ENCODE measurements at regions not wholly inside any gene's neighbourhood (a gene's known extent, or its start where the extent isn't known, plus 50 kb on each side); places are given as distances from the start of the nearest gene placed in this dataset.
"Not testable (repeated sequence)": the region's sequence is repeated elsewhere in the genome, so short reads cannot be mapped to it uniquely, and the experiment has no call there.

DNA sequence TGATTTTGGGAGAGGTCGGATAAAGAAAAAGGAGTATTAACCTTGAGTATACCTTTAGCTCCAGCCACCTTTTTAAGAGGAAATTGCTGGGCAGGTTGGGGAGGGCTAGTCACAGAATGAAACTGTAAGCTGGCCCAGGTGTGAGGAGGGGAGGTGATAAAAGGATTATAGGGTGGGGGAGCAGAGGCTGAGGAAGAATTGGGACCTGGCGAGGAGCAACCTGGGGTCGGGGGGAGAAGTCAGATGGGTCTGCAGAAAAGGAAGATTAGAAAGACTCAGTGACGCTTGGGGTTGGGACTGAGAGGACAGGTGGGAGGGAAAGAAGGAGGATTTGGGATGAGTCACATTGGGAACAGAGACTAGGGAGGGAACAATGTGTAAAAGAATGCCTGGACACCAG is 1548.5 kb upstream of the WWC1 start:
- DNase-seq = not testable (repeated sequence)

- DNase-seq = no peak
Measured at GRCh38 chr5:166746506-166746905, 1544.9 kb upstream of the WWC1 start.

- no peak for DNase-seq
Measured at GRCh38 chr5:166750376-166750775, 1541.1 kb upstream of the WWC1 start.

- no peak for DNase-seq
Measured at GRCh38 chr5:166758151-166758550, 1533.3 kb upstream of the WWC1 start.

DNA sequence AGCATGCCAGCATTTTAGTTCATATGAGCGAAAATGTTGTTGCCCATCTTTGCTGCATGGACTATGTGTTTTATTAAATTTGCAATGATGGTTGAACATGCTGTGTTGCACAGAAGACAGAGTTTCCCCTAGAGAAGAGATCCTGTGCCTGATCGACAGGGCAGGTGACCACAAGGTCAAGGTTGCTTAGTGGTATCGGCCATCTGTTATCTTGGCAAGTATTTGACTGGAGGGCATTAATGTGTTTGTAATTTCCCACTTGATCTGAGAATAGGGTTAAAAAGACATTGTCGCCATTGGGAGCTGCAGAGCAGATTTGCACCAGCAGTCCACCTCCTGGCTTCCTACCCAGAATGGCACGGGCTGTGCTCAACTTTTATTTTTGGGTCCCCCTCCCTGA is 1523.6 kb upstream of the WWC1 start:
- DNase-seq = no peak

DNA sequence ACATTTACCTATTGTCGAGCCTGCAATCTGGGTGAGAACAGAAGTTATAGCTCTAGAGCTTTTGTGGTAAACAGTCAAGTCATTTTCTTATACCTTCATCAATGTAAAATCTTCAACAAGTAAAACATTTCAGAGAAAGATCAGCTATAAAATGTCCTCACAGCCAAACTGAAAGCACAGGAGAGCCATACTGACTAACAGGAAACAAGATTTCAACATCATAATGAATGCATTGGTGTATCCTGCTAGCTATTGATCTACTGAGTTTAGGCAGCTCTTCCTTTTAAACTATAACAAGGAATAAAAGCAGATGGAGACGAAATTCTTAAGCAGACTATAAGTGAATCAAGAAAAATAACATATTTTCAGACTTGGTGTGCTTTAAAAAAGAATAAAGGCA is 1522.9 kb upstream of the WWC1 start:
- DNase-seq = no peak

DNA sequence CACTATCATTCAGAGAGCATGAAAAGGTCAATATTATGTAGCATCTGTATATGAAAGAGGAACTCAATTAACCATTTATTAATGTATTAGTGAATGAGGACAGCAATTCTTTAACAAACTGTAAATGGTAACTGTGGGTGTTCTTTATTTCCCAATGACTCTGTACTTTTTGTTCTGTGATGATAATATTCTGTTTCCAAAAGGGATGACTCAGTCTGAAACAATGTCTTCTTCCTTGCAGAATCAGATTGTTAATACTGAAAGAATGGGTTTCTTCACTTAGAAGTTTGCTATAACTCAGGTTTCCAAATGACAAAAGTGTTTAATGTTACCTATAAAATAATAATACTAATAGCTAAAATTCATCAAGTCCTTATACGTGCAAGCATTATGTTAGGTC is 1518.7 kb upstream of the WWC1 start:
- no peak for DNase-seq

DNA sequence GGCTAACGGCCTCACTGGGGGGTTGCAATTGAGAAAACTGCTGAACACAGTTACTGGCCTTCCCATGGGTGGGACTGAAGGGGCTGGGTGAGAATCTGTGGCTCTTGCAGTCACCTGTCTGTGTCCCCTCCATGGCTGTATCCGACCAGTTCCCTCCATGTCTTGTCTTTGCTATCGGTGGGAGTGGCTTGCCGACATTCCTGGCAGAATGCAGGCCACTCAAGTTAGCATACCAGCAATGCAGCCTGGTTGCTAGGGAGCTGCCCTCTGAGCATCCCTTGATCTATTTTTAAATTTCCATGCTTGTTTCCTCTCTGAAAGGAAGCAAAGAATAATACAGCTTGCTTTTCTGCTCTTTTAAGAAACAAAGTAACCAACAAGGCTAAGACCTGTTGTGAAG is 1509.7 kb upstream of the WWC1 start:
- DNase-seq = no peak

DNA sequence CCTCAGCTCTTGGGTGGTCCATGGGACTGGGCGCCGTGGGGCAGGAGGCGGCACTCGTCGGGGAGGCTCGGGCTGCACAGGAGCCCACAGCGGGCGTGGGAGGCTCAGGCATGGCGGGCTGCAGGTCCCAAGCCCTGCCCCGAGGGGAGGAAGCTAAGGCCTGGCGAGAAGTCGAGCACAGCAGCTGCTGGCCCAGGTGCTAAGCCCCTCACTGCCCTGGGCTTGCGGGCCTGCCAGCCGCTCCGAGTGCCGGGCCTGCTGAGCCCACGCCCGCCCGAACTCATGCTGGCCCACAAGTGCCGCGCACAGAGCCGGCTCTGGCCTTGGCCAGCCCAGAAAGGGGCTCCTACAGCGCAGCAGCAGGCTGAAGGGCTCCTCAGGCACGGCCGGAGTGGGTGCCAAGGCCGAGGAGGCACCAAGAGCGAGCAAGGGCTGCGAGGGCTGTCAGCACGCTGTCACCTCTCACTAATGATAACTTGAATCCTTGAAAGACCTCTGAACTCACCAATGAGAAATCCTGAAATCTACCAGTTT is 1506.8 kb upstream of the WWC1 start:
- no peak for DNase-seq

GRCh38 chr5:166786178-166786577 is 1505.3 kb upstream of the WWC1 start:
- no peak for DNase-seq

DNA sequence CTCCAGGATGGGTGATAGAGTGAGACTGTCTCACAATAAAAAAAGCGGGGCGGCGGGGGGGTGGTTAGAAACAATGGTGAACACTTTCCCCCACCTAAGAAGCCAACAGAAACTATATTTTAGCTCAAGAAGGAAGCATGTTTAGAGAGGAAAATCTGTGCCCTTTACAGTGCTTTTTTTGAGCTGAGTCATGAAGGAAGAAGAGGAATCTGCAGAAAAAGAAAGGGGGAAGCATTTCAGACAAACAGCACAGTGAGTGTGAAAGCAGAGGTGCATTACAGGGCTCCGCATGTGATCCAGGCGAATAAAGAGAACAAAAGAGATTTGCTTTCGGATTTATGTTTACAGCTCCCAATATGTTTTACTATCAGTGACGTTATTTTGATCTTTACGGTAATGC is 1504.6 kb upstream of the WWC1 start:
- no peak for DNase-seq

- DNase-seq = no peak
Measured at GRCh38 chr5:166788050-166788449, 1503.4 kb upstream of the WWC1 start.

DNA sequence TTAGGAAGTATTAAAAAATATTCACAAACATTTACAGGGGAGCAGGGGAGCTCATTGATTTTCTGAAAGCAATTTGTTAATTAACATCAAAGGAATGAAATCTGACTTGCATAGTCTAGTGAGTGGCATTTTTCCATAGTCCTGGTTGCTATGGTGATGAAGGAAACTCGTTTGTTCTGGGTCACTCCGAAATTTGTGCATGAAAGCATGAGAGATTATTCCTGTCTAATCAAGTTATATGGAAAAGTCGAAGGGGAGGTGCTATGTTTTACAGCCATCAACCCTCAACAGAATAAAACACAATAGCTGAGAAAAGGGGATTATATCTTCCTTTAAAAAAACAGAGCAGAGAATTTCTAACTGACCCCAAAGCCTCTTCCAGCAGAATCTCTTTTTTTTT is 1495.7 kb upstream of the WWC1 start:
- DNase-seq = no peak

DNA sequence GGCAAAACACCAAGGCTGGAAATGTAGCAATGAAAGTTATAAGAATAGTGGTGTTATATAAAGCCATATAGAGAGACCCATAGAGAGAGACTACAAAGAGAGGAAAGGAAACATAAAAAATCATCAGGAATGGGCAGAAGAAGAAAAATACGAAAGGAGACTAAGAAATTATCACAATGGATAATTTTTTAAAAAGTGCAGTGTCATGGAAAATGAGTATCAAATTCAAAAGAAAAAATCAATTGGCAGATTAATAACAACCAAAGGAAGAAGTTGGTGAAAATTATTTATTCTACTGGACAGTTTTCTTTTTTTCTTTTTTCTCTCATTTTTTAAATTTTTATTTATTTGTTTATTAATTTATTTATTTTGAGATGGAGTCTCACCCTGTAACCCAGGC is 1488.4 kb upstream of the WWC1 start:
- DNase-seq = no peak

- not testable (repeated sequence) for DNase-seq
Measured at GRCh38 chr5:166804223-166804622, 1487.2 kb upstream of the WWC1 start.

GRCh38 chr5:166804693-166805092 is 1486.8 kb upstream of the WWC1 start:
- DNase-seq = not testable (repeated sequence)

- not testable (repeated sequence) for DNase-seq
Measured at GRCh38 chr5:166810093-166810658, 1481.3 kb upstream of the WWC1 start.

GRCh38 chr5:166810721-166811120 is 1480.7 kb upstream of the WWC1 start:
- DNase-seq = no peak

- no peak for DNase-seq
Measured at GRCh38 chr5:166823360-166823759, 1468.1 kb upstream of the WWC1 start.

- DNase-seq = no peak
Measured at GRCh38 chr5:166834246-166834645, 1457.2 kb upstream of the WWC1 start.

GRCh38 chr5:166845044-166845443 is 1446.4 kb upstream of the WWC1 start:
- peak; percentile 17 for DNase-seq

GRCh38 chr5:166856791-166857190 is 1434.7 kb upstream of the WWC1 start:
- no peak for DNase-seq

DNA sequence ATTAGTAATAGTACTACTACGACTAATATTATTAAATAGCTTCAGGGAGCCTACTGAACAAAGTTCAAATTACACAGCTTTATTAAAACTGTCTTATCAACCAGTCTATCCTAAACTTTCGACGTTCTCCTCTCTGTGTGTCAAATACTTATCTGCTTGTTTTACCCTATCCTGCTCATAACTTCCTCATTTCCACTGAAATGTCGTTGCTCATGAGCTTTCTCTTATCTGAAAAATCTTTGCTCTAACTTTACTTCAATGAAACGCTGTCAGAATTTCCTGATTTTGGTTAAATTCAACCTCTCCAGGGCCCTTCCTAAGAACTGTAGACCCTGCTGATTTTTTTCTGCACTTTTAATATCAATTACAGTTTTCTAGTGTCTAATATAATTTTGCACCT is 1431.0 kb upstream of the WWC1 start:
- DNase-seq = no peak

GRCh38 chr5:166862581-166862980 is 1428.9 kb upstream of the WWC1 start:
- no peak for DNase-seq

GRCh38 chr5:166865206-166865605 is 1426.2 kb upstream of the WWC1 start:
- no peak for DNase-seq
